WTC11 (cell line): ENCODE measurements at regions not wholly inside any gene's neighbourhood (a gene's known extent, or its start where the extent isn't known, plus 50 kb on each side); places are given as distances from the start of the nearest gene placed in this dataset.

ENCODE experiments used
- CBFB ChIP-seq: sonication (generic); formaldehyde crosslinking; IDR thresholded peaks from 2 replicates; pipeline ENCODE4 v1.8.1; 2022; ENCODE audit warnings: mild to moderate bottlenecking, low read depth, missing genetic modification reagents
- FOXJ3 ChIP-seq: sonication (generic); formaldehyde crosslinking; IDR thresholded peaks from 2 replicates; pipeline ENCODE4 v1.9.0; 2021; ENCODE audit warnings: missing genetic modification reagents, mild to moderate bottlenecking, borderline replicate concordance
- TEAD1 ChIP-seq: sonication (generic); formaldehyde crosslinking; IDR thresholded peaks from 2 replicates; pipeline ENCODE4 v1.8.0; 2022; ENCODE audit warnings: mild to moderate bottlenecking, missing genetic modification reagents
- TEAD4 ChIP-seq: sonication (generic); formaldehyde crosslinking; IDR thresholded peaks from 2 replicates; pipeline ENCODE4 v1.8.0; 2022; ENCODE audit warnings: mild to moderate bottlenecking, missing genetic modification reagents
- ZNF138 ChIP-seq: sonication (generic); formaldehyde crosslinking; conservative IDR thresholded peaks from 2 replicates; pipeline ENCODE4 v1.8.1; 2022; ENCODE audit warnings: mild to moderate bottlenecking, moderate library complexity, missing genetic modification reagents
- TF ChIP-seq, protein P1 (sequence below): sonication (generic); formaldehyde crosslinking; IDR thresholded peaks from 2 replicates; pipeline ENCODE4 v1.8.0; 2022; ENCODE audit warnings: mild to moderate bottlenecking, missing genetic modification reagents
- TF ChIP-seq, protein P2 (sequence below): sonication (generic); formaldehyde crosslinking; IDR thresholded peaks from 2 replicates; pipeline ENCODE4 v1.8.0; 2023; ENCODE audit warnings: mild to moderate bottlenecking, missing genetic modification reagents
- TF ChIP-seq, protein P3 (sequence below): sonication (generic); formaldehyde crosslinking; IDR thresholded peaks from 2 replicates; pipeline ENCODE4 v1.8.0; 2022; ENCODE audit warnings: mild to moderate bottlenecking, missing genetic modification reagents
- TF ChIP-seq, protein P4 (sequence below): fragments of 250-450 bp; sonication (Bioruptor Pico); IDR thresholded peaks from 2 replicates; pipeline ENCODE4 v1.8.0; 2021; ENCODE audit warnings: mild to moderate bottlenecking
- TF ChIP-seq, protein P5 (sequence below): fragments of 200-600 bp; IDR thresholded peaks from 2 replicates; pipeline ENCODE4 v1.8.0; 2022; ENCODE audit warnings: antibody characterized with exemption
- TF ChIP-seq, protein P6 (sequence below): sonication (generic); formaldehyde crosslinking; IDR thresholded peaks from 2 replicates; pipeline ENCODE4 v1.8.0; 2023; ENCODE audit warnings: missing genetic modification reagents, mild to moderate bottlenecking, borderline replicate concordance
- TF ChIP-seq, protein P7 (sequence below): sonication (generic); formaldehyde crosslinking; conservative IDR thresholded peaks from 2 replicates; pipeline ENCODE4 v1.8.1; 2022; ENCODE audit warnings: mild to moderate bottlenecking, missing genetic modification reagents

DNA sequence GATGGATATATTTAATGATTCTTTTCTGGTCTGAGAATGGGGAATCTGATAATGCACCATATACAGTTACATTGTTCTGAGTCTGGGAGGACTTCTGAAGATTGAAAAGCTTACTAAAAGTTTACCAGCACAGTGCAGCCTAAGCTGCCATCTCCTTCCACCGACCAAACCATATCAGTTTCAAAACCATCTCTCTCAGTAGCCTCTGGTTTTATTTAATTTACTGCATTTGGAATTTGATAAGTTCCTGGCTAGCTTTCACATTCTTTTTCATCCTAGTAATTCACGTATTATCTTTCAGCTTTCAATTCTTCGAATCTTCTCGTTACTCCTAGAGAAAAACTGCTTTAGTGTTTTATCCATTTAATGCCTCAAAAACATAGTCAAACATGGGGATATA is 181.4 kb upstream of the HCCS start:
- TF ChIP-seq, protein P1, sequence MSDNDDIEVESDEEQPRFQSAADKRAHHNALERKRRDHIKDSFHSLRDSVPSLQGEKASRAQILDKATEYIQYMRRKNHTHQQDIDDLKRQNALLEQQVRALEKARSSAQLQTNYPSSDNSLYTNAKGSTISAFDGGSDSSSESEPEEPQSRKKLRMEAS (CRISPR knock-in tag) = no peak
- TF ChIP-seq ZNF138 (no peak), CBFB (CRISPR knock-in tag) (no peak), FOXJ3 (CRISPR knock-in tag) (no peak), TEAD1 (CRISPR knock-in tag) (no peak), TEAD4 (CRISPR knock-in tag) (no peak)
- TF ChIP-seq, protein P2, sequence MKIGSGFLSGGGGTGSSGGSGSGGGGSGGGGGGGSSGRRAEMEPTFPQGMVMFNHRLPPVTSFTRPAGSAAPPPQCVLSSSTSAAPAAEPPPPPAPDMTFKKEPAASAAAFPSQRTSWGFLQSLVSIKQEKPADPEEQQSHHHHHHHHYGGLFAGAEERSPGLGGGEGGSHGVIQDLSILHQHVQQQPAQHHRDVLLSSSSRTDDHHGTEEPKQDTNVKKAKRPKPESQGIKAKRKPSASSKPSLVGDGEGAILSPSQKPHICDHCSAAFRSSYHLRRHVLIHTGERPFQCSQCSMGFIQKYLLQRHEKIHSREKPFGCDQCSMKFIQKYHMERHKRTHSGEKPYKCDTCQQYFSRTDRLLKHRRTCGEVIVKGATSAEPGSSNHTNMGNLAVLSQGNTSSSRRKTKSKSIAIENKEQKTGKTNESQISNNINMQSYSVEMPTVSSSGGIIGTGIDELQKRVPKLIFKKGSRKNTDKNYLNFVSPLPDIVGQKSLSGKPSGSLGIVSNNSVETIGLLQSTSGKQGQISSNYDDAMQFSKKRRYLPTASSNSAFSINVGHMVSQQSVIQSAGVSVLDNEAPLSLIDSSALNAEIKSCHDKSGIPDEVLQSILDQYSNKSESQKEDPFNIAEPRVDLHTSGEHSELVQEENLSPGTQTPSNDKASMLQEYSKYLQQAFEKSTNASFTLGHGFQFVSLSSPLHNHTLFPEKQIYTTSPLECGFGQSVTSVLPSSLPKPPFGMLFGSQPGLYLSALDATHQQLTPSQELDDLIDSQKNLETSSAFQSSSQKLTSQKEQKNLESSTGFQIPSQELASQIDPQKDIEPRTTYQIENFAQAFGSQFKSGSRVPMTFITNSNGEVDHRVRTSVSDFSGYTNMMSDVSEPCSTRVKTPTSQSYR (CRISPR knock-in tag) = no peak
- TF ChIP-seq, protein P3, sequence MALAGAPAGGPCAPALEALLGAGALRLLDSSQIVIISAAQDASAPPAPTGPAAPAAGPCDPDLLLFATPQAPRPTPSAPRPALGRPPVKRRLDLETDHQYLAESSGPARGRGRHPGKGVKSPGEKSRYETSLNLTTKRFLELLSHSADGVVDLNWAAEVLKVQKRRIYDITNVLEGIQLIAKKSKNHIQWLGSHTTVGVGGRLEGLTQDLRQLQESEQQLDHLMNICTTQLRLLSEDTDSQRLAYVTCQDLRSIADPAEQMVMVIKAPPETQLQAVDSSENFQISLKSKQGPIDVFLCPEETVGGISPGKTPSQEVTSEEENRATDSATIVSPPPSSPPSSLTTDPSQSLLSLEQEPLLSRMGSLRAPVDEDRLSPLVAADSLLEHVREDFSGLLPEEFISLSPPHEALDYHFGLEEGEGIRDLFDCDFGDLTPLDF (CRISPR knock-in tag) = no peak
- TF ChIP-seq, protein P4, sequence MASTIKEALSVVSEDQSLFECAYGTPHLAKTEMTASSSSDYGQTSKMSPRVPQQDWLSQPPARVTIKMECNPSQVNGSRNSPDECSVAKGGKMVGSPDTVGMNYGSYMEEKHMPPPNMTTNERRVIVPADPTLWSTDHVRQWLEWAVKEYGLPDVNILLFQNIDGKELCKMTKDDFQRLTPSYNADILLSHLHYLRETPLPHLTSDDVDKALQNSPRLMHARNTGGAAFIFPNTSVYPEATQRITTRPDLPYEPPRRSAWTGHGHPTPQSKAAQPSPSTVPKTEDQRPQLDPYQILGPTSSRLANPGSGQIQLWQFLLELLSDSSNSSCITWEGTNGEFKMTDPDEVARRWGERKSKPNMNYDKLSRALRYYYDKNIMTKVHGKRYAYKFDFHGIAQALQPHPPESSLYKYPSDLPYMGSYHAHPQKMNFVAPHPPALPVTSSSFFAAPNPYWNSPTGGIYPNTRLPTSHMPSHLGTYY (CRISPR knock-in tag) = no peak
- TF ChIP-seq, protein P5, sequence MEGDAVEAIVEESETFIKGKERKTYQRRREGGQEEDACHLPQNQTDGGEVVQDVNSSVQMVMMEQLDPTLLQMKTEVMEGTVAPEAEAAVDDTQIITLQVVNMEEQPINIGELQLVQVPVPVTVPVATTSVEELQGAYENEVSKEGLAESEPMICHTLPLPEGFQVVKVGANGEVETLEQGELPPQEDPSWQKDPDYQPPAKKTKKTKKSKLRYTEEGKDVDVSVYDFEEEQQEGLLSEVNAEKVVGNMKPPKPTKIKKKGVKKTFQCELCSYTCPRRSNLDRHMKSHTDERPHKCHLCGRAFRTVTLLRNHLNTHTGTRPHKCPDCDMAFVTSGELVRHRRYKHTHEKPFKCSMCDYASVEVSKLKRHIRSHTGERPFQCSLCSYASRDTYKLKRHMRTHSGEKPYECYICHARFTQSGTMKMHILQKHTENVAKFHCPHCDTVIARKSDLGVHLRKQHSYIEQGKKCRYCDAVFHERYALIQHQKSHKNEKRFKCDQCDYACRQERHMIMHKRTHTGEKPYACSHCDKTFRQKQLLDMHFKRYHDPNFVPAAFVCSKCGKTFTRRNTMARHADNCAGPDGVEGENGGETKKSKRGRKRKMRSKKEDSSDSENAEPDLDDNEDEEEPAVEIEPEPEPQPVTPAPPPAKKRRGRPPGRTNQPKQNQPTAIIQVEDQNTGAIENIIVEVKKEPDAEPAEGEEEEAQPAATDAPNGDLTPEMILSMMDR = no peak
- TF ChIP-seq, protein P6, sequence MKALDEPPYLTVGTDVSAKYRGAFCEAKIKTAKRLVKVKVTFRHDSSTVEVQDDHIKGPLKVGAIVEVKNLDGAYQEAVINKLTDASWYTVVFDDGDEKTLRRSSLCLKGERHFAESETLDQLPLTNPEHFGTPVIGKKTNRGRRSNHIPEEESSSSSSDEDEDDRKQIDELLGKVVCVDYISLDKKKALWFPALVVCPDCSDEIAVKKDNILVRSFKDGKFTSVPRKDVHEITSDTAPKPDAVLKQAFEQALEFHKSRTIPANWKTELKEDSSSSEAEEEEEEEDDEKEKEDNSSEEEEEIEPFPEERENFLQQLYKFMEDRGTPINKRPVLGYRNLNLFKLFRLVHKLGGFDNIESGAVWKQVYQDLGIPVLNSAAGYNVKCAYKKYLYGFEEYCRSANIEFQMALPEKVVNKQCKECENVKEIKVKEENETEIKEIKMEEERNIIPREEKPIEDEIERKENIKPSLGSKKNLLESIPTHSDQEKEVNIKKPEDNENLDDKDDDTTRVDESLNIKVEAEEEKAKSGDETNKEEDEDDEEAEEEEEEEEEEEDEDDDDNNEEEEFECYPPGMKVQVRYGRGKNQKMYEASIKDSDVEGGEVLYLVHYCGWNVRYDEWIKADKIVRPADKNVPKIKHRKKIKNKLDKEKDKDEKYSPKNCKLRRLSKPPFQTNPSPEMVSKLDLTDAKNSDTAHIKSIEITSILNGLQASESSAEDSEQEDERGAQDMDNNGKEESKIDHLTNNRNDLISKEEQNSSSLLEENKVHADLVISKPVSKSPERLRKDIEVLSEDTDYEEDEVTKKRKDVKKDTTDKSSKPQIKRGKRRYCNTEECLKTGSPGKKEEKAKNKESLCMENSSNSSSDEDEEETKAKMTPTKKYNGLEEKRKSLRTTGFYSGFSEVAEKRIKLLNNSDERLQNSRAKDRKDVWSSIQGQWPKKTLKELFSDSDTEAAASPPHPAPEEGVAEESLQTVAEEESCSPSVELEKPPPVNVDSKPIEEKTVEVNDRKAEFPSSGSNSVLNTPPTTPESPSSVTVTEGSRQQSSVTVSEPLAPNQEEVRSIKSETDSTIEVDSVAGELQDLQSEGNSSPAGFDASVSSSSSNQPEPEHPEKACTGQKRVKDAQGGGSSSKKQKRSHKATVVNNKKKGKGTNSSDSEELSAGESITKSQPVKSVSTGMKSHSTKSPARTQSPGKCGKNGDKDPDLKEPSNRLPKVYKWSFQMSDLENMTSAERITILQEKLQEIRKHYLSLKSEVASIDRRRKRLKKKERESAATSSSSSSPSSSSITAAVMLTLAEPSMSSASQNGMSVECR (CRISPR knock-in tag) = no peak
- TF ChIP-seq, protein P7, sequence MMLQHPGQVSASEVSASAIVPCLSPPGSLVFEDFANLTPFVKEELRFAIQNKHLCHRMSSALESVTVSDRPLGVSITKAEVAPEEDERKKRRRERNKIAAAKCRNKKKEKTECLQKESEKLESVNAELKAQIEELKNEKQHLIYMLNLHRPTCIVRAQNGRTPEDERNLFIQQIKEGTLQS (CRISPR knock-in tag) = no peak
